ENCODE measurements at regions not wholly inside any gene's neighbourhood (a gene's known extent, or its start where the extent isn't known, plus 50 kb on each side); places are given as distances from the start of the nearest gene placed in this dataset.

DNA sequence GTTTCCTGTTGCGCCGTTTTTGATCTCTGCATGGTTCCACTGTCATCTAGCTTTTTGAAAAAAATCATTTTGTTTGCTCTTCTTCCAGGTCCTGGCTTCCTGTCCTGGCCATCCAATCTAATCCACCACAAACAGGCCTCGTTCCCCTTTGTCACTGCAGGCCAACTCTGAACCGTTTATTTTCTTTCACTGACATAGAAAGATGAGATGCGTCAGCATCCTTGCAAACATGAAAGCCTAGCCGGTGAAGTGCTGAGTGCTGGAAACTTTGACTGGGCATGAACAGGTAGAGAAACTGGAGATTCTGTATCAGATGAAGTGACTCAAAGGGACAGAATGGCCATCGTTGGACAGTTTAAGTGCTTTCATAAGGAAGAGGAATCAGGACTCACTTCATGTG is 1247.8 kb downstream of the TYW1 start:
- H3K27ac ChIP-seq, result no peak overlapping the region
- H3K9ac ChIP-seq, result no peak overlapping the region
- H2AFZ ChIP-seq, result no peak overlapping the region
- H3K36me3 ChIP-seq (ENCODE audit: control insufficient read depth, insufficient read depth, low read length), result no peaks in the 10 kb centered on the region
- no peaks in the 10 kb centered on the region for H3K4me1 ChIP-seq
- TF ChIP-seq, protein P1, sequence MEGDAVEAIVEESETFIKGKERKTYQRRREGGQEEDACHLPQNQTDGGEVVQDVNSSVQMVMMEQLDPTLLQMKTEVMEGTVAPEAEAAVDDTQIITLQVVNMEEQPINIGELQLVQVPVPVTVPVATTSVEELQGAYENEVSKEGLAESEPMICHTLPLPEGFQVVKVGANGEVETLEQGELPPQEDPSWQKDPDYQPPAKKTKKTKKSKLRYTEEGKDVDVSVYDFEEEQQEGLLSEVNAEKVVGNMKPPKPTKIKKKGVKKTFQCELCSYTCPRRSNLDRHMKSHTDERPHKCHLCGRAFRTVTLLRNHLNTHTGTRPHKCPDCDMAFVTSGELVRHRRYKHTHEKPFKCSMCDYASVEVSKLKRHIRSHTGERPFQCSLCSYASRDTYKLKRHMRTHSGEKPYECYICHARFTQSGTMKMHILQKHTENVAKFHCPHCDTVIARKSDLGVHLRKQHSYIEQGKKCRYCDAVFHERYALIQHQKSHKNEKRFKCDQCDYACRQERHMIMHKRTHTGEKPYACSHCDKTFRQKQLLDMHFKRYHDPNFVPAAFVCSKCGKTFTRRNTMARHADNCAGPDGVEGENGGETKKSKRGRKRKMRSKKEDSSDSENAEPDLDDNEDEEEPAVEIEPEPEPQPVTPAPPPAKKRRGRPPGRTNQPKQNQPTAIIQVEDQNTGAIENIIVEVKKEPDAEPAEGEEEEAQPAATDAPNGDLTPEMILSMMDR (IDR thresholded peaks at IDR 0.05), result no peak
- no peak overlapping the region for H3K4me3 ChIP-seq (ENCODE audit: low read depth, low read length)
- no peaks in the 10 kb centered on the region for H3K79me2 ChIP-seq
- no peaks in the 10 kb centered on the region for H3K27me3 ChIP-seq (ENCODE audit: control insufficient read depth, insufficient read depth, low read length)
- no peak overlapping the region for H3K4me2 ChIP-seq (ENCODE audit: low read length)
- H3K9me3 ChIP-seq (ENCODE audit: control insufficient read depth, low read length), result no peaks in the 10 kb centered on the region

DNA sequence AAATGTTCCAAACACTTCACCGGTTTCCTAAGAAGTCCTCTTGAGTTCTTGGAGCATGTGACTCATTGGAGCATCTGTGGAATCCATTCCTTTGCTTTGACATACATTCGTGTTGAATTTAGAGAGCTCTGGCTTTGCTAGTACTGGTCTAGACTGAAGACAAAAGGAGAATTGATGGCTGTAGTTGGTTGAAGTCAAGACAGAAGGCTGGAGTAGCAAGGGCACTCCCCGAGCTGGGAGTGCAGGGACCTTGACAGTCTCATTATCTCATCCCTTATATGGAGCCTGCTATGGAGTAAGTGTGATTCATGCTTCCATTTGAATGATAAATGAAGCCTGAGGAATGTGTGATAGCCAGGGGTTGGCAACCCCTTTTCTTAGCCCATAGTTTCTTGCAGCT is 1249.1 kb downstream of the TYW1 start:
- Histone ChIP-seq H3K4me2 (ENCODE audit: low read length) (no peak overlapping the region), H3K9me3 (ENCODE audit: control insufficient read depth, low read length) (no peaks in the 10 kb centered on the region), H3K4me1 (no peaks in the 10 kb centered on the region), H3K4me3 (ENCODE audit: low read depth, low read length) (no peak overlapping the region), H3K9ac (no peak overlapping the region), H2AFZ (no peak overlapping the region), H3K27ac (no peak overlapping the region), H3K36me3 (ENCODE audit: control insufficient read depth, insufficient read depth, low read length) (no peaks in the 10 kb centered on the region), H3K27me3 (ENCODE audit: control insufficient read depth, insufficient read depth, low read length) (no peaks in the 10 kb centered on the region), H3K79me2 (no peaks in the 10 kb centered on the region)
- TF ChIP-seq, protein P1 (IDR thresholded peaks at IDR 0.05), result no peak

DNA sequence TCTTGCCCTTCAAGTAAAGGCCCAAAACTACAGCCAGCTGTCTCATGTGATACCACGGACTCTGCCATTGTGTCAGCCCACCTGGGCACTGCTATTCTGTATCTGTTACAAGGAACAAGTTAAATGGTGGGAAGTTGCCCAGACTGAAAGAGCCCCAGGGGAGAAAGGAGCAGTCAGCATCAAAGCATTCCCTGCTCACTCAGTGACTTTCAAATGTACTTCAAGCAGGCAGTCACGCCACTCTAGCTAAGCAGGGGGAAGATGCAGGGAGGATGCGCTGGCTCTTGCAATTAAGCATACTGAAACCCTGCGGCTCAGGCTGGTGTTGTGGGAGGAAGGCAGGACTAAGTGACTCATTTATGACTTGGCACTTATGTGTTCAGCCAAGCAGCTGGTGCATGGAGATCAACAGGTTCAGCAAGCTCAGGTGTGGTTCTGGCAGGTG is 1249.6 kb downstream of the TYW1 start:
- no peaks in the 10 kb centered on the region for H3K9me3 ChIP-seq (ENCODE audit: control insufficient read depth, low read length)
- TF ChIP-seq, protein P1 (IDR thresholded peaks at IDR 0.05), result no peak

DNA sequence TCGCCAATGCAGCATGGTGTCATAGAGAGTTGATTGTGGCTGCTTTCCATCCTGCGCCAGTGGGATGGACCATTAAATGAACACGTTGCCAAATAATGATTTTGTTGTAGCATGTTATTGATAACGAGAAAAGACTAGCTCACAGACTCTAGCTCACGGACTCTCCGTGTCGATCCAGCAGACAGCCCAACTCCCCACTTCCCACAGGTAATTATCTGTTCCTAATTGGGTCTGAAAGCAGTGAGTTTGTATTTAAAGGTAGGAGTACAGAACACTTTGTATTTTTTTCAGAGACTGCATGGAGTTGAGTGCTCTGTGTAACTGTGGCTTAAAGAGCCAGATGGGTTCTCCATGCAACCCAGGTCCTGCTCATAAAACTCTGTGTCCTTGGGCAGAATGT is 1250.5 kb downstream of the TYW1 start:
- H3K27ac ChIP-seq, result no peak overlapping the region
- TF ChIP-seq, protein P1 (IDR thresholded peaks at IDR 0.05), result no peak
- H2AFZ ChIP-seq, result no peak overlapping the region
- H3K9ac ChIP-seq, result no peak overlapping the region
- no peak overlapping the region for H3K4me3 ChIP-seq (ENCODE audit: low read depth, low read length)
- H3K36me3 ChIP-seq (ENCODE audit: control insufficient read depth, insufficient read depth, low read length), result no peaks in the 10 kb centered on the region
- H3K27me3 ChIP-seq (ENCODE audit: control insufficient read depth, insufficient read depth, low read length), result no peaks in the 10 kb centered on the region
- no peaks in the 10 kb centered on the region for H3K79me2 ChIP-seq
- no peaks in the 10 kb centered on the region for H3K9me3 ChIP-seq (ENCODE audit: control insufficient read depth, low read length)
- H3K4me2 ChIP-seq (ENCODE audit: low read length), result no peak overlapping the region
- H3K4me1 ChIP-seq, result no peaks in the 10 kb centered on the region

More for the DNA sequence above, 1249.6 kb downstream of the TYW1 start:
- no peak overlapping the region for H3K27ac ChIP-seq
- H3K4me3 ChIP-seq (ENCODE audit: low read depth, low read length), result no peak overlapping the region
- H3K36me3 ChIP-seq (ENCODE audit: control insufficient read depth, insufficient read depth, low read length), result no peaks in the 10 kb centered on the region
- no peak overlapping the region for H3K4me2 ChIP-seq (ENCODE audit: low read length)
- H3K79me2 ChIP-seq, result no peaks in the 10 kb centered on the region
- H2AFZ ChIP-seq, result no peak overlapping the region
- no peaks in the 10 kb centered on the region for H3K27me3 ChIP-seq (ENCODE audit: control insufficient read depth, insufficient read depth, low read length)
- H3K4me1 ChIP-seq, result no peaks in the 10 kb centered on the region
- no peak overlapping the region for H3K9ac ChIP-seq

DNA sequence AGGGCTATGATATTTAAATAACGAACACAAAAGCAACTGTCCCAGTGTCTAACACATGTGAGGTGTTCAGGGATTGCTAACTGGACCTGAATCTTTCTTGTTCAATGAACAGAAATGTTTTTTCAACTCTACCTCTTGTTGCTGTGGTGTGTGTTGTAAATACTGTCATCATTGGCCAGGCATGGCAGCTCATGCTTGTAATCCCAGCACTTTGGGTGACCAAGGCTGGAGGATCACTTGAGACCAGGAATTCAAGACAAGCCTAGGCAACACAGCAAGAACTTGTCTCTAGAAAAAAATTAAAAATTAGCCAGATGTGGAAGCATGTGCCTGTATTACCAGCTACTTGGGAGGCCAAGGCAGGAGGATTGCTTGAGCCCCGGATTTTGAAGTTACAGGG is 1250.9 kb downstream of the TYW1 start:
- H3K27ac ChIP-seq, result no peak overlapping the region
- no peaks in the 10 kb centered on the region for H3K27me3 ChIP-seq (ENCODE audit: control insufficient read depth, insufficient read depth, low read length)
- H2AFZ ChIP-seq, result no peak overlapping the region
- no peaks in the 10 kb centered on the region for H3K36me3 ChIP-seq (ENCODE audit: control insufficient read depth, insufficient read depth, low read length)
- no peaks in the 10 kb centered on the region for H3K79me2 ChIP-seq
- H3K9ac ChIP-seq, result no peak overlapping the region
- H3K4me2 ChIP-seq (ENCODE audit: low read length), result no peak overlapping the region
- TF ChIP-seq, protein P1 (IDR thresholded peaks at IDR 0.05), result no peak
- no peaks in the 10 kb centered on the region for H3K9me3 ChIP-seq (ENCODE audit: control insufficient read depth, low read length)
- H3K4me1 ChIP-seq, result no peaks in the 10 kb centered on the region
- H3K4me3 ChIP-seq (ENCODE audit: low read depth, low read length), result no peak overlapping the region
